ENCODE measurements at regions not wholly inside any gene's neighbourhood (a gene's known extent, or its start where the extent isn't known, plus 50 kb on each side); places are given as distances from the start of the nearest gene placed in this dataset.
"Not testable (repeated sequence)": the region's sequence is repeated elsewhere in the genome, so short reads cannot be mapped to it uniquely, and the experiment has no call there.

DNA sequence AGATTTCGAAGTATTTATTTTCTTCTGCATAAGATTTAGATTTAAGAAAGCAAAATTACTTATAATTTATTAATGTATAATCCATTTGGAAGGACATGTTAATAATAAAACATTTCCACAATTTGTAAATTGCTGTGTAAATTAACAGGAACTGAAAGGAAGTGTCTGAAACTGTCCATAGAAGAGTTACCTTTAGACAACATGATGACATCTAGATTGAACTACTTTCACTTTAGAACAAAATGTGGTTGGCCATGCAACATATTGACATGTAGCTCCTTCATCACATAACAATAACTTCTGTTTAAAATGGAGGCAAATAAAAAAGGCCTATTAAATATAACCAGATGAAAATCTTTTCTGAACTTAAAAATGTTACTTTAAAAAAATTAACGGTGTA lies 1849.5 kb upstream of the ACO1 start:
- Histone ChIP-seq H3K4me1 (ENCODE audit: control insufficient read depth in 2 of 2, insufficient read depth in 2 of 2, low read length in 2 of 2) (no peaks in the 10 kb centered on the region), H3K27me3 (ENCODE audit: control insufficient read depth in 2 of 2, insufficient read depth in 2 of 2, low read length in 2 of 2) (no peaks in the 10 kb centered on the region), H3K9me3 (ENCODE audit: control insufficient read depth in 2 of 3, low read length in 3 of 3) (no peaks in the 10 kb centered on the region), H3K4me3 (ENCODE audit: low read length) (no peak overlapping the region), H3K27ac (ENCODE audit: low read depth, low read length) (no peak overlapping the region), H3K36me3 (ENCODE audit: control insufficient read depth in 2 of 3, insufficient read depth in 3 of 3, low read length in 3 of 3) (no peaks in the 10 kb centered on the region)
- Mint-ChIP-seq H3K9me3 (peaks cover 0 to 16% (median 8%) of the 10 kb centered on the region in 11 donors), H3K27me3 (no peaks in the 10 kb centered on the region), H3K4me3 (no peak overlapping the region), H3K4me1 (no peaks in the 10 kb centered on the region), H3K27ac (no peak overlapping the region), H3K36me3 (no peaks in the 10 kb centered on the region)
- POLR2A ChIA-PET = no interaction called here
- ATAC-seq (no peak), DNase-seq (no peak)
- CTCF ChIA-PET = no interaction called here
- intact Hi-C loops (cut with micrococcal nuclease) = no loop called here

GRCh38 chr9:30536494-30536893 lies 1847.9 kb upstream of the ACO1 start:
- H3K36me3 Mint-ChIP-seq = no peaks in the 10 kb centered on the region
- Histone ChIP-seq H3K36me3 (ENCODE audit: control insufficient read depth in 2 of 3, insufficient read depth in 3 of 3, low read length in 3 of 3) (no peaks in the 10 kb centered on the region), H3K27ac (ENCODE audit: low read depth, low read length) (no peak overlapping the region), H3K27me3 (ENCODE audit: control insufficient read depth in 2 of 2, insufficient read depth in 2 of 2, low read length in 2 of 2) (no peaks in the 10 kb centered on the region), H3K4me1 (ENCODE audit: control insufficient read depth in 2 of 2, insufficient read depth in 2 of 2, low read length in 2 of 2) (no peaks in the 10 kb centered on the region), H3K4me3 (ENCODE audit: low read length) (no peak overlapping the region), H3K9me3 (ENCODE audit: control insufficient read depth in 2 of 3, low read length in 3 of 3) (no peaks in the 10 kb centered on the region)
- ChIA-PET CTCF (no interaction called here), POLR2A (no interaction called here)
- no peaks in the 10 kb centered on the region for H3K4me1 Mint-ChIP-seq
- H3K9me3 Mint-ChIP-seq = peaks cover 0 to 17% (median 8%) of the 10 kb centered on the region in 11 donors
- no peak for DNase-seq
- no peak for ATAC-seq
- intact Hi-C loops (cut with micrococcal nuclease) = no loop called here
- H3K4me3 Mint-ChIP-seq = no peak overlapping the region
- no peak overlapping the region for H3K27ac Mint-ChIP-seq
- H3K27me3 Mint-ChIP-seq = no peaks in the 10 kb centered on the region

- H3K9me3 ChIP-seq (ENCODE audit: control insufficient read depth in 2 of 3, low read length in 3 of 3); H3K4me1 Mint-ChIP-seq; H3K27me3 Mint-ChIP-seq; POLR2A ChIA-PET; H3K27ac Mint-ChIP-seq; H3K36me3 ChIP-seq (ENCODE audit: control insufficient read depth in 2 of 3, insufficient read depth in 3 of 3, low read length in 3 of 3); H3K27ac ChIP-seq (ENCODE audit: low read depth, low read length); CTCF ChIA-PET; H3K4me1 ChIP-seq (ENCODE audit: control insufficient read depth in 2 of 2, insufficient read depth in 2 of 2, low read length in 2 of 2); H3K27me3 ChIP-seq (ENCODE audit: control insufficient read depth in 2 of 2, insufficient read depth in 2 of 2, low read length in 2 of 2); H3K4me3 ChIP-seq (ENCODE audit: low read length); DNase-seq; intact Hi-C loops (cut with micrococcal nuclease); ATAC-seq; H3K36me3 Mint-ChIP-seq; H3K4me3 Mint-ChIP-seq: not testable (repeated sequence)
- H3K9me3 Mint-ChIP-seq = peaks cover 0 to 17% (median 8%) of the 10 kb centered on the region in 11 donors
Measured at GRCh38 chr9:30539696-30540095, 1844.7 kb upstream of the ACO1 start.

- H3K27ac ChIP-seq (ENCODE audit: low read depth, low read length) = no peak overlapping the region
- no peaks in the 10 kb centered on the region for H3K4me1 Mint-ChIP-seq
- peaks cover 0 to 6% (median 0%) of the 10 kb centered on the region in 3 experiments for H3K9me3 ChIP-seq (ENCODE audit: control insufficient read depth in 2 of 3, low read length in 3 of 3)
- peaks cover 0 to 3% (median 0%) of the 10 kb centered on the region in 5 donors for H3K27me3 Mint-ChIP-seq
- no peak overlapping the region for H3K27ac Mint-ChIP-seq
- CTCF ChIA-PET = no interaction called here
- no peak overlapping the region for H3K4me3 Mint-ChIP-seq
- no peaks in the 10 kb centered on the region for H3K36me3 Mint-ChIP-seq
- no peak for DNase-seq
- POLR2A ChIA-PET = no interaction called here
- ATAC-seq = peak; percentile 16
- no peak overlapping the region for H3K4me3 ChIP-seq (ENCODE audit: low read length)
- H3K36me3 ChIP-seq (ENCODE audit: control insufficient read depth in 2 of 3, insufficient read depth in 3 of 3, low read length in 3 of 3) = no peaks in the 10 kb centered on the region
- no peaks in the 10 kb centered on the region for H3K27me3 ChIP-seq (ENCODE audit: control insufficient read depth in 2 of 2, insufficient read depth in 2 of 2, low read length in 2 of 2)
- intact Hi-C loops (cut with micrococcal nuclease) = no loop called here
- peaks cover 0 to 6% (median 2%) of the 10 kb centered on the region in 11 donors for H3K9me3 Mint-ChIP-seq
- H3K4me1 ChIP-seq (ENCODE audit: control insufficient read depth in 2 of 2, insufficient read depth in 2 of 2, low read length in 2 of 2) = no peaks in the 10 kb centered on the region
Measured at GRCh38 chr9:30574355-30575151, 1809.9 kb upstream of the ACO1 start.

- Mint-ChIP-seq H3K27ac (no peak overlapping the region), H3K36me3 (no peaks in the 10 kb centered on the region), H3K9me3 (peaks cover 0 to 5% (median 2%) of the 10 kb centered on the region in 11 donors), H3K4me3 (no peak overlapping the region), H3K27me3 (peaks cover 0 to under 1% (median 0%) of the 10 kb centered on the region in 5 donors), H3K4me1 (no peaks in the 10 kb centered on the region)
- intact Hi-C loops (cut with micrococcal nuclease) = no loop called here
- ATAC-seq (no peak), DNase-seq (no peak)
- Histone ChIP-seq H3K4me1 (ENCODE audit: control insufficient read depth in 2 of 2, insufficient read depth in 2 of 2, low read length in 2 of 2) (no peaks in the 10 kb centered on the region), H3K27ac (ENCODE audit: low read depth, low read length) (no peak overlapping the region), H3K4me3 (ENCODE audit: low read length) (no peak overlapping the region), H3K27me3 (ENCODE audit: control insufficient read depth in 2 of 2, insufficient read depth in 2 of 2, low read length in 2 of 2) (no peaks in the 10 kb centered on the region), H3K36me3 (ENCODE audit: control insufficient read depth in 2 of 3, insufficient read depth in 3 of 3, low read length in 3 of 3) (no peaks in the 10 kb centered on the region), H3K9me3 (ENCODE audit: control insufficient read depth in 2 of 3, low read length in 3 of 3) (peaks cover 0 to 6% (median 0%) of the 10 kb centered on the region in 3 experiments)
- POLR2A ChIA-PET = no interaction called here
- CTCF ChIA-PET = no interaction called here
Measured at GRCh38 chr9:30575218-30575617, 1809.2 kb upstream of the ACO1 start.

- peaks cover 0 to 4% (median 0%) of the 10 kb centered on the region in 11 donors for H3K9me3 Mint-ChIP-seq
- H3K27me3 Mint-ChIP-seq = no peaks in the 10 kb centered on the region
- H3K36me3 ChIP-seq (ENCODE audit: control insufficient read depth in 2 of 3, insufficient read depth in 3 of 3, low read length in 3 of 3) = no peaks in the 10 kb centered on the region
- DNase-seq (no peak), ATAC-seq (no peak)
- no peak overlapping the region for H3K4me3 Mint-ChIP-seq
- H3K4me1 ChIP-seq (ENCODE audit: control insufficient read depth in 2 of 2, insufficient read depth in 2 of 2, low read length in 2 of 2) = no peaks in the 10 kb centered on the region
- no peak overlapping the region for H3K27ac Mint-ChIP-seq
- no peak overlapping the region for H3K4me3 ChIP-seq (ENCODE audit: low read length)
- H3K36me3 Mint-ChIP-seq = no peaks in the 10 kb centered on the region
- no peak overlapping the region for H3K27ac ChIP-seq (ENCODE audit: low read depth, low read length)
- ChIA-PET POLR2A (no interaction called here), CTCF (no interaction called here)
- H3K9me3 ChIP-seq (ENCODE audit: control insufficient read depth in 2 of 3, low read length in 3 of 3) = peaks cover 0 to 6% (median 0%) of the 10 kb centered on the region in 3 experiments
- no peaks in the 10 kb centered on the region for H3K27me3 ChIP-seq (ENCODE audit: control insufficient read depth in 2 of 2, insufficient read depth in 2 of 2, low read length in 2 of 2)
- intact Hi-C loops (cut with micrococcal nuclease) = no loop called here
- H3K4me1 Mint-ChIP-seq = no peaks in the 10 kb centered on the region
Measured at GRCh38 chr9:30575691-30576090, 1808.8 kb upstream of the ACO1 start.

DNA sequence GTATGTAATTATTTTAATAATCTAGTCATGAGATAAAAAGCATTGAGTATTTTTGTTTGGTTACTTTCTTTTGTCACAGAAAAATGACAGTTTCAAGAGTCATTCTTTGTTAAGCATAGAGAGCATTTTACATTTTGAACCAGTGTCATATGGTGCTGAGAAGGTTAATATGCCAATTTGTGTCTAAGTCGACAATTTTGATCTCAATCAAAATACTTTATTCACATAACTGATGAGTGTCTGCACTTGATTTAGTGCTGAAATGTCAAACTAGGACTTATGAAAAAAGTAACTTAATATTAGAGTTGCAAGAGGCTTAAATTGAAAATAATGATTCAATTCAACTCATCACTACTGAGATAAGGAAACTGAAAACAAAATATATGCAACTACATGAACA lies 1804.6 kb upstream of the ACO1 start:
- H3K36me3 Mint-ChIP-seq = no peaks in the 10 kb centered on the region
- H3K27me3 ChIP-seq (ENCODE audit: control insufficient read depth in 2 of 2, insufficient read depth in 2 of 2, low read length in 2 of 2) = no peaks in the 10 kb centered on the region
- no peaks in the 10 kb centered on the region for H3K4me1 Mint-ChIP-seq
- H3K27ac ChIP-seq (ENCODE audit: low read depth, low read length) = no peak overlapping the region
- ChIA-PET POLR2A (no interaction called here), CTCF (no interaction called here)
- DNase-seq (no peak), ATAC-seq (no peak)
- H3K4me3 Mint-ChIP-seq = no peak overlapping the region
- H3K27me3 Mint-ChIP-seq = no peaks in the 10 kb centered on the region
- no peaks in the 10 kb centered on the region for H3K4me1 ChIP-seq (ENCODE audit: control insufficient read depth in 2 of 2, insufficient read depth in 2 of 2, low read length in 2 of 2)
- H3K36me3 ChIP-seq (ENCODE audit: control insufficient read depth in 2 of 3, insufficient read depth in 3 of 3, low read length in 3 of 3) = no peaks in the 10 kb centered on the region
- H3K4me3 ChIP-seq (ENCODE audit: low read length) = no peak overlapping the region
- intact Hi-C loops (cut with micrococcal nuclease) = no loop called here
- H3K27ac Mint-ChIP-seq = no peak overlapping the region
- H3K9me3 Mint-ChIP-seq = peaks cover 0 to 4% (median 1%) of the 10 kb centered on the region in 11 donors
- peaks cover 0 to 5% (median 0%) of the 10 kb centered on the region in 3 experiments for H3K9me3 ChIP-seq (ENCODE audit: control insufficient read depth in 2 of 3, low read length in 3 of 3)
